GM03348 (cell line): ENCODE measurements at regions not wholly inside any gene's neighbourhood (a gene's known extent, or its start where the extent isn't known, plus 50 kb on each side); places are given as distances from the start of the nearest gene placed in this dataset.

Source experiments
- DNase-seq: peaks from one replicate; pipeline ENCODE4 v3.0.0; 2012; ENCODE audit warnings: low spot score

DNA sequence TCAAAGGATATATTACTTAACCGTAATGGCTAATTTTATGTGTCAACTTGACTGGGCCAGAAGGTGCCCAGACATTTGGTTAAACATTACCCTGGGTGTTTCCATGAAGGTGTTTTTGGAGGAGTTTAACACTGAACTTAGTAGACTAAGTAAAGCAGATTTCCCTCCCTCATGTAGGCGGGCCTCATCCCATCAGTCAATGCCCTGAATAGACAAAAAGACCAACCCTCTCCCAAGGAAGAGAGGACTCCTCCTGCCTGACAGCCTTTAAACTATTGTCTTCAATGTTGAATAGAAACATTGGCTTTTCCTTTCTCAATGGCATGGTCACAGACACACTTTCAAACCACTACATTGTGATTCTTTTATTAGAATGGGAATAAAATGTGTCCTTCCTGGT is 121.9 kb downstream of the SETD4 start:
- DNase-seq, result no peak

DNA sequence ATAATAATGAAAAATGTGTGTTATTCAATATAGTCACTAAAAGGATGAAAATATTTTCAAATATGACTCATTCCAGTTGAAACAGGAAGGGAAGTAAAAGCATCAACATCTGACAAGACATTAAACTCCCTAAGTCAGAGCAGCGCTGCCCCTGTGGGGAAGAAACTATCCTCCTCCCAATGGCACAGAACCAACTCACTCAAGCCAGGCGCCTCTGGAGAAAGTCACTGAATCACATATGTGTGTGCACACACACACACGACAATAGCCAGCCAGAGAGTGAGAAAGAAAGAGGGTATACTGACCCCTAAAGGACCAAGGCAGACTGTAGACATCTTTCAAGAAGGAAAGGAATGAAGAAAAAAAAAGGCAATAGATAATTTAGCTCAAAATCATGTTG is 126.9 kb downstream of the SETD4 start:
- DNase-seq, result peak; percentile 82

DNA sequence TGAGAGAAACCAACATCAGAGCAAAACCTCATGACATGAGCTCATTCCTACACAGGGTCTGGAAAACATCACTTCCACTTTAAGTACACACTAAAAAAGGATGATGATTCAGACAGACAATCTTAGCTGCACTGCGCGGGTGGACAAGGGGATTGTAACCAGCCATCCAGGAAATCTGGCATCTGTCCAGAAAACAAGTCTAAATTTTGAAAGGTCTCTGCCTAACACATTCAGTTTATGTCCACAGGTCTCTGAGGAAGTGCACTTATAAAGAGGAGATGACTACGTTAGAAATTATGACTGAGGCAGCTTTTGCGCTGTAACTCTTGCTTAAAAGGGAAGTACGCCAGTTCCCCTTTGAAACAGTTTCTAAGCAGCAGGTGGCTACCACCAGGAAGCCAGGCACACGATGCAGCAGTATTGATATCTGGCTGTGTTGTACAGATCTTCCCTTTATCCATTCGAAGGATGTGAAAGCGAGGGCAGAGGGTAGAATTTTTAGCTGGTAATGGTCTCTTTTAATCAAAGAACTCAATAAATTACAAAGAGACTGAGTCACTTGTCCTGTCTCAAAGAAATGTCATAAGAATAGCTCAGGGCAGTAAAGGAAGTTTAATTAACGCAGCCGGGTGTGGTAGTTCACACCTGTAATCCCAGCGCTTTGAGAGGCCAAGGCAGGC is 128.0 kb downstream of the SETD4 start:
- DNase-seq, result peak; percentile 53

DNA sequence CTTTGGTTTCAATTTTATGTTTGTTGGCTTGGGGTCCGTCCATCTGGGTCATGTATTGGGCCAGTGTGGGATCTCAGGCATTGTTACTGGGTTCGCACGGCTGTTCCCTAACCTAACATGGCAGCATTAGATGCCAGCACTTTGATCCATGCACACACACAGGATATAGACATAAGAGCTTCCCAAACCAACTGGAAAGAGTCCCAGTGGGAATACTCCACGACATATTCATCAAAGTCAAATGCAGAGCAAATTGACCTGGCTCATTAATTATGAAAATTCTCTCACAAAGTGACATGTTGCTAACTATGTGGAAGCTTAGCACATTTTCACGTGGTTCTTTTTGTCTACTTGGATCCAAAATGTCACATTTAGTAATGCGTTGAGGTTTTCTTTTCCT is 130.4 kb downstream of the SETD4 start:
- no peak for DNase-seq

DNA sequence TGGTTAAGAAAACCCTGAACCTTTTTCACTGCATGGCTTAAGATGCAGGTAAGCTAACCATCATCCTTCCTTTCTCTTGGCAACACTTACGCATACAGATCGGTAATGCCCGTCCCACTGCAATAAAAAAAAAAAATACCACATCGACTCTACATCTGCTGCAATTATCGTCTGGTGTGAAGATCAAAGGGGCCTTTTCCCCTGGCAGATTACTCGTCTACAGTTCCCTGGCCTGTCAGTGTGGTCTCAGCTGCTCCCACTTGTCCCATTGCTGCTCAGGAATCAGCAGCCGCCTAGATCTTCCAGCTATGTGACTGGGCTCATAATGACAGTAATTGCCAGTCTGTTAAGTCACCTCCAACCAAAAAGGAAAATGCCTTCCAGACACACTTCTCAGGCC is 133.1 kb downstream of the SETD4 start:
- no peak for DNase-seq

DNA sequence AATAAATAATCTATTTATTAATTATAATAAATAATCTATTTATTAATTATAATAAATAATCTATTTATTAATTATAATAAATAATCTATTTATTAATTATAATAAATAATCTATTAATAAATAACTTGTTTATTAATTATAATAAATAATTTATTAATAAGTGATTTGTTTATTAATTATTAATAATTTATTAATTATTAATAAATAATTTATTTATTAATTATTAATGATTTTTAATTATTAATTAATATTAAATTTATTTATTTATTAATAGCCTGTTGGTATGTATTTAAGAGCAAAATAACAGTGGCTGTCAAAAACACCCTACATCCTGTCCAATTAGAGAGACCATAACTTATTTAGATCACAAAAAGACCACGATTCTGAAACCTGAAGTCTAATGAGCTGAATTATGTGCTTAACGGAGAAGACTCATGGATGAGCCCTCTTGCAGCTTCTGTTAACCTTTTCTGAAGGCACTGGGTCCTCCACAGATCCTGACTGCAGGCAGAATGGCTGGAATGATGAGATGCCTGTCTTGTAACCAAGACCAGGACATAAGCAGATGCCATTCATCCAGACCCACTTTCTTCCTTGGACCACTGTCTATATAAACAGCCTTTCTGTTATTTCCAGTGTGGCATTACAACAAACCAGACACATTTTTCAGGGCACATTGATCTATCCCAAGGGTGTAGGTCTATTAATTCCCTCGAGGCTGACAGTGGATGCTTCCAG is 134.2 kb downstream of the SETD4 start:
- no peak for DNase-seq

DNA sequence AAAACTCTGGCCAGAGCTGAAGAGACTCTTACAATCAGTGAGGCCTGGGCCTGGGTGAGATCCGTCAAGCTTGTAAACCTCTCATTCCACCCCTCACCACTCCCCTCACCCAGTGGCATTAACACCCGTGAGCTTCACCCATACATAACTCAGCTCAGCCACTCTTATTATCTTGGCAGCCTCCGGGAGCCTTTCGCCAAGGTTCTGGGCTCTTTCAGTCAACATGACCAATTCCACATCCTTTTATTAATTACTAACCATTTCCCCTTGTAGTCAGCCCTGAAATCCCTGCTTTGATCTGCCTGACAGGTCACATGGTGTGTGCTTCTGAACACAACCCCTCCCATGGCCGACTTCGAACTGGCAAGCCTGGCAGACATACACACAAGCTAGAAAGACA is 134.8 kb downstream of the SETD4 start:
- DNase-seq, result no peak

DNA sequence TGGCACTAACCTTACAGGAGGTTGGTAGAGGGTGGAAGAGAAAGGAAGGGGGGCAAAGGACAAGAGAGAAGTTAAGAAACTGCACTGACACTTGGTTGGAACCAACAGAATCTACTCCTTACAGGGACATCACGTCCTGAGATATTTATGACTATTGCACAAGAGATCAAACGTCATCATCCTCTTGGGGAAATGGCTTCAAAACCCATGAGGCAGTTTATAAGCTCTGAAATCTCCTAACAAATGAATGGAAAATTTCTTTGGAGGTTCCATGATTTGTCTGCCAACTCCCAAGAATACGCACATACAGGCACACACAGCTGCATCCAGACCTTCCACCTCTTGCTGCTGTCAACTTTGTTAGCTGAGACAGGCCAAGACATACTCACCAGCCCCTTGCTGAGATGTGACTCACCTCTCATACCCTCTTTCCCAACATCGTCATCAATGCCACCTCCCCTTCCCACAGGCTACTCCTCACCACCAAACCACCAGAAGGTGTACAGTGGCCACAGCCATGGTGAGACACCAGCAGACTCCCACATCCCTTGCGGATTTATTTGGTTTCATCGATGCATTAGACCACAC is 135.5 kb downstream of the SETD4 start:
- peak; percentile 23 for DNase-seq

DNA sequence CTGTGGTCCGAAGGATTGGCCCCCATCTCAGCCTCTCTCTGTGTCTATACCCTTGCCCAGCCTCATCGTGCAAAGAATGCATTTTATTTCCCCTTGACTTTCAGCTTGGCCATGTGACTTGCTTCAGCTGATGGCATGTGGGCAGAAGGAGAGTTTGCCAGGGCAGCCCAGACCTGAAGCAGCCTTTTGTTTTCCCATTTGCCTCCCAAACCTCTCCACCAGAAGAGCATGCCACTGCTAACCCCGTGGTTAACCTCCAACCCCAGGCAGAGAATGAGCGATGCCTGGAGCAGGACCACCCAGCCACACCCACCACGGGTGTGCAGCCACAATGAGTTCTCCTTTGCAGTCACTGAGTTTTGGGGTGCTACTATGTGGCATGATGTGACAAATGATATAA is 136.4 kb downstream of the SETD4 start:
- DNase-seq, result no peak

DNA sequence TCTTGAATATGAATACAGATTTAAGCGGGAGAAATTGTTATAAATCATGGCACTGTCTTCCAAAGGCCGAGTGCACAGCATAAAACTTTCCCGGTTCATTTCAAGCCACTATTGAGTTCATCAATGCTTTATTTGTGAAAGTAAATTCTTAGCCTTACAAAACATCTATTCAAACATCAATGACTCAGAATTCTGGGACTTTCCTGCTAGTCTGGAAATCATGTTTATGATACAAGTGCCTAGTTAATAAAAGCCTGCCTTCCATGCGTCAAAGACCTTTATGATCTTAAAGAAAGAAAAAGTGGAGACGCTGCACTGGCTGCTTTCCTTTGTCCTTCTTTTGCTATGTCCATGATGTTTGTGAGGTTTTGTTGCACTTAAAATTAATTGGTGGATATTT is 137.7 kb downstream of the SETD4 start:
- DNase-seq, result no peak

DNA sequence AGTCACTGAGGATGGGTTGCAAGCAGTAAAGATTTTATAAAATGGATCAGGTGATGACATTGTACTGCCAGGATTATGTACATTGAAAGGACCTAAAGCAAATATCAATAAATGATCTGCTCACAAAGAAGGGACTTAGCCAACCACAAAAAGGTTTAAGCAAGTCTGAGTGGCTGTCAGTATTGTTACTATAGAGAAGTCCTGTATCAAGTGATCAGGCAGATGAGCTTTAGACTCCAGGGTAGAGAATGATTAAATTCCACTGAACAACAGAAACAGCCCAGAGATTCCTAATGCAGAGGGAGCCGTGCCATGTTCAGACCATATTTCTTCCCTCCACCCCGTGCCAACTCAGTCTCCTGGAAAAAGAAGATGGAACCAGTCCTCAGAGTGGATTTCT is 138.9 kb downstream of the SETD4 start:
- no peak for DNase-seq

DNA sequence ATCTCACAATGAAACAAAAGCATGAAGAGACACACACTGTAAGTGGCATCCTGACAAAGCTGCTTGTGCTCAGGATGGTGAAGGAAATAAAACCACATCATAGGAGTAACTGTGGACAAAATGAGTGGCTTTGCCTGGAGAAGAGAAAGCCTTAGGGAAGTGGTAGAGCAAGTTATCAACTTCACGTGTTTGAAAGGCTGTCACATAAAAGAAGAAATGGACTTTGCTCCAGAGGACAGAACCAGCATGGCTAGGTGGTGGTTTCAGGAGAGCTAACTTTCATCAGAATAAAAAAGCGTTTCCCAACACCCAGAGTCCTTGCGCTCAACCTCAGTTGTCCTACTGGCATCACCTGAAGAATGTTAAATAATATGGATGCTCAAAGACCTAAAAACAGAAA is 139.9 kb downstream of the SETD4 start:
- DNase-seq, result no peak

DNA sequence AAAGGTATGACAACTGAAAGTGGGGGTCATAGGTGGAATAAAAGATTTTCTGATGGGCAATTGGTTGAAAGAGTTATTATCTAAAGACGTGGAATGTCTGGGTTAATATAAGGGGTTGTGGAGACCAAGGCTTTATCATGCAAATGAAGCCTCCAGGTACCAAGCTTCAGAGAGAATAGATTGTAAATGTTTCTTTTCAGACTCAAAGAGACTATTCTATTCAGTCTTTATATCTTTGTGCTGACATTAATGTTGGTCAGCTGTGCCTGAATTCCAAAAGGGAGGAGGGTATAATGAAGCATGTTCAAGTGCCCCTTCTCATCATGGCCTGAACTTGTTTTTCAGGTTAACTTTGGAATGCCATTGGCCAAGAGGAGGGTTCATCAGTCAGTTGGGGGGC is 145.3 kb downstream of the SETD4 start:
- DNase-seq, result no peak

DNA sequence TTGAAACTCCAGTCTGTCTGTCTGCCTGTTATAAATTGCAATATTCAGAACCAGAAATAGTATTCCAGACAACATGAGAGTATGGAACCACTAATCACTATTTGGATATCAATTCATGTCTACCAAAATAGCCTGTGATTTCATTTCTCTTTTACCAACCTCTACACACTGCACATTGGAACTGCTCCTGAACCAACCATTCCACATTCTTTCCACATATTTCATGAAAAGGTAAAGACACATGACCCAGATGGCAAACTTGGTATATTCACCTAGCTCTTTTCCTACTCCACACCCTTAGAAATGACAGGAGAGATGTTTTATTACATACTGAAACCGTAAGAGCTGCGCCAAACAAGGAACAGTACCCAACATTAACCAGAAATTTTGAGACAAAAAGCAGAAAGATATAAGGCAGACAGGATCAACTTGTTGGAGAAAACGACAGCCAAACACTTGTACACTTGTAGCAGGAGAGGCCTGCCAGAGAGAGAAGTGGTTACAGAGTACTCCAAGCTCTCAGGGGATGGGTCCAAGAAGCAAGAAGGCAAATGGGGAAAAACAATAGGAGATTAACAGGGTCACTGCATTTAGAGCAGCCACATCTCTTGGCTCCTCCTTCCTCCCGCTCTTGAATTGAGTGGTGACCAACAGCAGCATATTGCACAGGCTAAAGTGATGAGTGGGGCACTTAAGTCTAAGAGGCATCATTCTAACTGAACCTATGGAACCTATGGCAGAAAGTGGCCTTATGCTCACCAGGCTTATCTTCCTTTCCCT is 148.7 kb downstream of the SETD4 start:
- DNase-seq, result no peak

DNA sequence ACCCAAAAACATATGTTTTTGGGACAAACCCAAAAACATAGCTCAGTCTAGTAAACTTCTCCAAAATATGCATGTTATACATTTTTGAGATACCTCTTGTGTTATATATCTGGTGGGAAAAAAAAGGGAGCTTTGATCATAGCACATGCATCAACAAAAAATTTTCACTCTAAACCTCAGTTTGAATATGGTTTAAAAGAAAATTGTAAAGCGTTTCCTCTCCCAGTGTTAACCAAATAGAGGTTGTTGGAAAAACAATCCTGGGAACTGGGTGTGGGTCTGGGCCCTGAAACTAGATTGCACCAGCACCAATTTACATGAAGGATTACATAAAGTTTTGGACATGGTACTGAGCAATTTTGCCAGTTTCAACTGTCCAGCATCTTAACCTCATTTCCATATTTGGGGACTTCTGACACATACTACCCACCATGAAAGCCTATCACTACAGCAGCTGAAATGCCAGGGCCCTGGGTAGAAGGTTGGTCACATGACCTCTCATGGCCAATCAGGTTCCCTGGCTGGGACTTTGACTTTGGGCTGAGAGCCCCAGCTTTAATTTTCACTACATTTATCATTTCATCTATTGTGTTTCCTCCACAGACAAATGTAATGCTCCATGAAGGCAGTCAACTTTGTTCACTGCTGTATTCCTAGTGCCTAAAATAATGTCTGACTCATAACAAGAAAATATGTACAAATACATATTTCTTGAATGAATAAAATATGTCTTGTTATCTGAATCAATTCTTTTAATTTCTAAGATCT is 150.7 kb downstream of the SETD4 start:
- DNase-seq, result peak; percentile 39

DNA sequence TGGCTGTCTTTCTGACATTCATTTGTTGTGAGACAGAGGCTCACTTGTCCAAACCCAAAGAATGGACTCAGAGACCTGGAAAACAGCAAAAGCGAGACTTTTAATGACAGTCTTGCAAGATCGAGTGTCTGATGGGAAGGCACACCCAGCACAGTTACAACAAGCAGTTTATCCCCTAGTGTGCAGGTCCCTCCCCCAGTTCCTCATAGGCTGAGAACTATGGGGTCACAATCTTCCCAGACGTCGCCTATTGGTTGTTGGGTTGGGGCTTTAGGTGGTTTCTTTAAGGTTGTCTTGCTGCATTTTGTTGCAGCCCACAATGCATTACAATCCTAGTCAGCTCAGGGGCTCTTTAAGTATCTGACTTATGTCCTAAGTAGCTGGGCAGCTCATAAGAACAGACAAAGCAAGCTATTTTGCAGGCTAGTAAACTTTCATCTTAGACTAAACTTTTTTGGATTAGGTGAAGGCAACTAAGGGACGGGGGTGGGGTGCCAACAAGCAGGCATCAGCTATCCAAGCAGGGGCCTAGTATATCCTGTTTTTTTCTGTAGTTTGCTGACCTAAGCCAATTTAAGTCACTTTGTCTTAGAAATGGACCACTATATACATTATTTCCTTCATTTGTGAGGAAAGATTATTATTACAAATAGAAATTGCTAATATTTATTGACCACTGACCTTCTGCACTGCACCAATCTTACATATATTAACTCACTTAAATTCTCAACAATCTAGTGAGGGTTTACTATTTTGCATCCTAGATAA is 151.8 kb downstream of the SETD4 start:
- no peak for DNase-seq

DNA sequence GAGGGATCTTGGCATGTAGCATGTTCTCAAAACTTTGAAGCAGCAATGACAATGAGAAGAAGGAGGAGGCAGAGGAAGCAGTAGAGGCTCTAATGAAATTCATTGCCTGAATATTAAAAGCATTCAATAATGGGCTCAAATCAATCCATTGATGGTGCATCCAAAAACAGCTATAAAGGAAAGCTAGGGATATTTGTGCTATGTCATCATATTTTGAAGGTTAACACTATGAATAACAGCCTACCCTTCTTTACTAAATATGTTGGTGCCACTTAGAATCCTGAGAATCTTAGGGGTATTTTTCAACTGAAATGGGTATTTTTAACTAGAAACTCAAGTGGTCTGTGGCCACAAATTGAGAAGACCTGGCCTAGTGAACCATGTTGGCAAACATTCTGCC is 153.7 kb downstream of the SETD4 start:
- no peak for DNase-seq

DNA sequence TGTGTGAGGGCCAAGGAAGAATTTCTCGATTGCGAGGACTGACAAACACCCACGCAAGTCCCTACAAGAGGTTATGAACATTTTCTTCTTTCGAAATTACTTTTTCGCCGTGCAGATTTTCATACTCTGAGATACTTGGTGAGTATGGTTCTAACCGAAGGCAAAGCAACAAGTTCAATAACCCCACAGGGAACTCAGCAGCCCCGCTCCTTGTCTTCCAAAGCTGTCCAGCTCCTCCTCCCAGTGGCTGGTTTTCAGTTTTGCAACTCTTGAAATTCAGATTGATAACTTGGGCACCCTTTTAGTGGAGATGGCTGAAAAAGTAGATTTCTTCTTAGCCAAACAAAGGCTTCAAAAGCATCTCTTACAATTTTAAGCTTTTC is 154.4 kb downstream of the SETD4 start:
- no peak for DNase-seq

DNA sequence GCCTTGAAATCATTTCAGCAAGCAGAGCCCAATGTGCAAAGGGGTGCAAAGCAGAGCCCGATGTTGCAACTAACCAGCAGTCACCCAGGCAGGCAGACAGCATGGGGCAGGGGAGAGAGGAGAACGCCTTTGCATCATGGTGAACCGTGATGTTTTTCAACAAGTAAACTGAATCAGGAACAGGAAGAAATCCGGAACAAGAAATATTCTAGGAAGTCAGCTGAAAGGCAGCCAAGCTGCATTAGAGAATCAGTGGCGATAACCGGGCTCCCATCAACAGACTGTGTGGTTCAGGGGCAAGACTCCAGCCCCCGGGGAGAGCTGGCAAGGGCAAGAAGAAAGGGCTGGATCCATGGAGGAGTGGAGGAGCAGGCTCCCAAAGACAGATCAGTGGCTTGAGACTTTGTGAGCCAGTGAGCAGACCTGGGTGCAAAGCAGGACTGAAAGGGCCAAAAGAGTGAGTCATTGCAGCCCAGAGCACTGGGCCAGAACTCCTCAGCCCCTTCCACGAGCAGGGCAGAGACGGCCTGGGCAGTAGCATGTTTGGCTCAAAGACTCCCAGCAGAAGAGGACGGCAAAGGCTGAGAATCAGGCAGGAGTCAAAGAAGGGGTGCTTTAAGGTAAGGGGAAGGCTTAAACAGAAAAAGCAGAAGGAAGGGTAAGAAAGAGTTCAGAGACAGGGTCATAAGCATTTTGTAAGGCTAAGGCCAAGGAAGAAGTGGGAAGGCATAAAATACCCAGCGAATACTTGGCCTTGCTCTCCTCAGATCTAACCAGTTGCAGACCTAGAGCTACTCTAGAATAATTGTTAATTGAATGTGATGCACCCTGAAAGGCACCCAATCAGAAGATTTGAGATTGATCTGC is 155.0 kb downstream of the SETD4 start:
- peak; percentile 71 for DNase-seq

DNA sequence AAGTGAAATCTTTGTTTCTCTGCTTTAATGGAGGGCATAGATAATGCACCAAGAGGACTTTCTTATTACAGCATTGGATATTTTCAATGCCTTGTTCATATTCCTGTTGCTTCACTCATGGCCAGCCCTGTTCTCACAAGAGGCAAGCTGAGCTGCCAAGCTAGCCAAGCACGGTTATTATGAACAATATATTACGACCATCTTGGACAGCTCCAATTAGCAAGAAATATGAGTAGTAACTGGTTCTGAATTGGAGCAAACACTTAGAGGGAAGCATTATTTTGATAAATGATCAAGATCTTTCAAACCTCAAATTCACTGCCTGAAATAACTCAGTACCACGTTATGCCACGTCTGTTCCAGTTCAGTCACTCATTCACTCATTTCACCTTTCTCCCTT is 159.8 kb downstream of the SETD4 start:
- DNase-seq, result no peak
